Activated naive CD4-positive, alpha-beta T cell treated with anti-CD3 and anti-CD28 coated beads, Interleukin-2, amount 50 U/mL, for 72 hours (primary cell): ENCODE measurements at regions not wholly inside any gene's neighbourhood (a gene's known extent, or its start where the extent isn't known, plus 50 kb on each side); places are given as distances from the start of the nearest gene placed in this dataset.
A peak's percentile ranks its signal among the peaks of the same experiment; 100 is the strongest.

Source experiments
- ATAC-seq, 2 donors: fragments of 150-1000 bp; cut with Tn5 transposase; 2 replicates each; pipeline ENCODE4 v1.10.0; 2021; ENCODE audit warnings: mild to moderate bottlenecking in 2 of 2, moderate library complexity in 2 of 2
- DNase-seq, 2 donors: peaks; one replicate each; pipeline ENCODE4 v3.0.0; 2021 to 2022; ENCODE audit warnings: low spot score in 2 of 2
- H3K27ac Mint-ChIP-seq, 2 donors: one replicate each; pipeline ENCODE4 v1.8.0; 2022; ENCODE audit warnings: mild to moderate bottlenecking in 2 of 2, mixed read lengths in 2 of 2
- H3K36me3 Mint-ChIP-seq, 2 donors: one replicate each; pipeline ENCODE4 v1.8.0; 2022; ENCODE audit warnings: mixed read lengths in 2 of 2
- H3K9me3 Mint-ChIP-seq, 2 donors: one replicate each; pipeline ENCODE4 v1.8.0; 2022; ENCODE audit warnings: mixed read lengths in 2 of 2

DNA sequence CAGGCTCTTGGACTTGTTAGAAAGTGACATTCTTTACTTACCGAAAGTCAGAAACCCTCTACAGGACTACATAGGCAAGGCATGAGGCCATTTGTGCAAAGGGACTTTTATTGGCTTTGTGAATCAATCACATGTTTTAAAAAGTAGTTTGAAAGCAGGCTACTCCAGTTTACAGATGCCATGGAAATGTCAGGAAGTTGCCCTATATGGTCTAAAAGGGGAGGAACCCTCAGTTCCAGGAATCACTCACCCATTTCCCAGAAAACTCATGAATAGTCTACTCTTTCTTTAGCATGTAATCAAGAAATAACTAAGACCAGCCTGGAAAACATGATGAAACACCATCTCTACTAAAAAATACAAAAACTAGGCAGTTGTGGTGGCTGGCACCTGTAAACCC lies 51.0 kb upstream of the MKRN3 start:
- Mint-ChIP-seq H3K9me3 (peaks cover 14 to 15% of the 10 kb centered on the region in 2 donors), H3K36me3 (peaks cover 0 to 7% of the 10 kb centered on the region in 2 donors), H3K27ac (no peak overlapping the region)
- ATAC-seq (peak in 1 of 2 donors; percentile 51), DNase-seq (no peak)

DNA sequence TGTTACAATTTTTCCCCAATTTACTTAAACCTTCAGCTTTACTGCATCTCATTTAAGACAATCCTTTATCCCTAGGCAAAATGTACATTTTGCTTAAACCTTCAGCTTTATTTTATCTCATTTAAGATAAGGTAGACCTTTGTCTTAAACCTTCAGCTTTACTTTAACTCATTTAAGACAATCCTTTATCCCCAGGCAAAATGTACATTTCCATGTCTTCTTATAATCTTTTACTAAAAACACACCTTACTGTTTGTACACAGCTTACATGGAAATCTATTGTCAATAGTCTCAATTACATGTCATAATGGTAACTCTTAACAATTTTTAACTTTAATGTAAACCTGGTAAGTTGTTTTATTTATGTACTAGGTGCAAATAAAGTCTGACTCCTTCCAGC lies 58.7 kb upstream of the MKRN3 start:
- H3K9me3 Mint-ChIP-seq = peaks cover 14 to 17% of the 10 kb centered on the region in 2 donors
- no peak for ATAC-seq

DNA sequence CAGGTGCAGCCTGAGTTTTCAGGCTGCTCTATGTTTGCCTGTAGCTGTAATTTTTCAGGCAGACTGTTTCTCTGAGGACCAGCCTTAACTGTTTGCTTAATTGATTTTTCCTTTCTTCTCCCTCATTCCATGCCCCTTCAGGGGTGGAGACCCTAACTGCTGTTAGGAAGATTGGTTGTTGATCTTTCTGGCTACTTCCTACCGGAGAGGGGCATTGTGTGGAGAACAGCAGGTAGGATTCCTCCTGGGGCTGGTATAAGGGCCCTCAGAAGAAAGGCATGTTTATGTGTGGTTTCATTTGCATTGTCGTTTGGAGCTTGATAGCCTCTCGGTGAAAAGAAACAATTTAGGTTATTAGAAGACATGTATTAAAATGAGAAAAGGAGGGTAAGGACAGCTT lies 56.9 kb upstream of the GOLGA6L2 start:
- H3K27ac Mint-ChIP-seq = no peak overlapping the region
- DNase-seq (no peak), ATAC-seq (no peak)
- no peaks in the 10 kb centered on the region for H3K36me3 Mint-ChIP-seq
- H3K9me3 Mint-ChIP-seq = peaks cover 0 to 5% of the 10 kb centered on the region in 2 donors

More for the DNA sequence above, 58.7 kb upstream of the MKRN3 start:
- no peak for DNase-seq
- peaks cover 0 to 7% of the 10 kb centered on the region in 2 donors for H3K36me3 Mint-ChIP-seq
- no peak overlapping the region for H3K27ac Mint-ChIP-seq

DNA sequence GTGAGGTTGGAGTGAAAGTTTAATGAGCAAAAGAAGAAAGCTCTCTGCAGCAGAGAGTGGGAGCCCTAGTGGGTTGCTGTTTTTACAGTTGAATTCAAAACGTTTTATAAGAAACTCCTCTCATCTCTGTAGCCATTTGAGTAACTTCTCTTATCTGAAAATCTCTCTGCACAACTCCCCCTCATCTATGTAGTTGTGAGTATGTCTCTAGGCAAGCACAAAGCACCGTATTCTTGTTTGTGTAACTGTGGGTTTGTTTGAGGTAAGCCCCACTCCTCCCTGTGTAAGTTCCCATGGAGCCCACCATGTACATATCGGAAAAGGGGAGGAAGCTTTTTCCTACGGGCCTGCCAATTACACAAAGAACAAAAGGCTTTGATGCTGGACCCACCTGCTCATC lies 56.5 kb upstream of the GOLGA6L2 start:
- Mint-ChIP-seq H3K9me3 (peaks cover 0 to 5% of the 10 kb centered on the region in 2 donors), H3K27ac (no peak overlapping the region), H3K36me3 (no peaks in the 10 kb centered on the region)
- ATAC-seq = no peak
- no peak for DNase-seq

DNA sequence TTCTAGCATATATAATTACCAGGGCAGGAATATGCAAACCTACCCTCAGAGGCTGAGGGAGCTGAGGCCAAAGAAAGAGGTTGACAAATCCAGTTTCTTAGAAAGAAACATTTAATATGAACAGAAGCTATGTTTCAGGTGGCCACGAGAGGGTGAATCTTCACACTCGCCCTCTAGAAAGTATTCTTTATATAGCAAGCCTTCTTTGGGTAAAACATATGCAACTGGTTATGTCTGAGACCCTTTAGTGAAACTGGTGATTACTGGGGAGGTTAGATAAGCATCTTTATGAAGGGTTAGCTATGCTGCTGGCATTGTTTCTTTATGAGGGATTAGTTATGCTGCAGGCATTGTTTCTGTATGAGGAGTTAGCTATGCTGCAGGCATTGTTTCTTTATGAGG lies 50.7 kb upstream of the GOLGA6L2 start:
- ATAC-seq = no peak
- Mint-ChIP-seq H3K9me3 (peaks cover 0 to 8% of the 10 kb centered on the region in 2 donors), H3K27ac (no peak overlapping the region), H3K36me3 (no peaks in the 10 kb centered on the region)
- DNase-seq = no peak
